Fibroblast of the aortic adventitia (primary cell): ENCODE measurements at regions not wholly inside any gene's neighbourhood (a gene's known extent, or its start where the extent isn't known, plus 50 kb on each side); places are given as distances from the start of the nearest gene placed in this dataset.

Source experiments
- DNase-seq: peaks from one replicate; pipeline ENCODE4 v3.0.0-alpha.2; 2010; ENCODE audit warnings: low read depth
- H3K4me3 ChIP-seq: 2 replicates; pipeline ENCODE4 v1.5.1; 2011; ENCODE audit warnings: low read depth, mild to moderate bottlenecking, control low read depth, low read length, moderate library complexity
- TF ChIP-seq, protein P1 (sequence below): IDR thresholded peaks from 2 replicates; pipeline ENCODE4 v1.5.1; 2011; ENCODE audit warnings: mild to moderate bottlenecking, low read length, control low read depth, inconsistent platforms; ENCODE audit not compliant: insufficient read depth

DNA sequence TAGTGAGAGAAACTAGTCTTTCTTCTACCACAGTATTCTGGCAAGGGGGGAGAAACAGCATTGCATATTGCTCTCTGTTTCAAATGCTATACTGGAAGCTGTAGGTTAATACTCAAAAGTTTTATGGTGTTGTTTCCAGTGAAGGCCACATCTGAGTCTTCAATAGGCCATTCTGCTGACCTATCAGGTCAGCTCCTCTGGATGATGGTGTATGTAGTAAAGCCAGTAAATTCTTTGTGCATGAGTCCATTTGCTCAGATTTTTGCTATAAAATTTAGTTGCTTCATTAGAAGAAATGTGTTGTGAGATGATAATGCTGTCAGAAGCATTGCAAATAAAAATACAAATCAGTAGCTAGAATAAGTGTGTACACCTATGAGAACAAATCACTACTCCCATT is 64.9 kb upstream of the RBMS3 start:
- TF ChIP-seq, protein P1, sequence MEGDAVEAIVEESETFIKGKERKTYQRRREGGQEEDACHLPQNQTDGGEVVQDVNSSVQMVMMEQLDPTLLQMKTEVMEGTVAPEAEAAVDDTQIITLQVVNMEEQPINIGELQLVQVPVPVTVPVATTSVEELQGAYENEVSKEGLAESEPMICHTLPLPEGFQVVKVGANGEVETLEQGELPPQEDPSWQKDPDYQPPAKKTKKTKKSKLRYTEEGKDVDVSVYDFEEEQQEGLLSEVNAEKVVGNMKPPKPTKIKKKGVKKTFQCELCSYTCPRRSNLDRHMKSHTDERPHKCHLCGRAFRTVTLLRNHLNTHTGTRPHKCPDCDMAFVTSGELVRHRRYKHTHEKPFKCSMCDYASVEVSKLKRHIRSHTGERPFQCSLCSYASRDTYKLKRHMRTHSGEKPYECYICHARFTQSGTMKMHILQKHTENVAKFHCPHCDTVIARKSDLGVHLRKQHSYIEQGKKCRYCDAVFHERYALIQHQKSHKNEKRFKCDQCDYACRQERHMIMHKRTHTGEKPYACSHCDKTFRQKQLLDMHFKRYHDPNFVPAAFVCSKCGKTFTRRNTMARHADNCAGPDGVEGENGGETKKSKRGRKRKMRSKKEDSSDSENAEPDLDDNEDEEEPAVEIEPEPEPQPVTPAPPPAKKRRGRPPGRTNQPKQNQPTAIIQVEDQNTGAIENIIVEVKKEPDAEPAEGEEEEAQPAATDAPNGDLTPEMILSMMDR, result no peak
- DNase-seq, result no peak

DNA sequence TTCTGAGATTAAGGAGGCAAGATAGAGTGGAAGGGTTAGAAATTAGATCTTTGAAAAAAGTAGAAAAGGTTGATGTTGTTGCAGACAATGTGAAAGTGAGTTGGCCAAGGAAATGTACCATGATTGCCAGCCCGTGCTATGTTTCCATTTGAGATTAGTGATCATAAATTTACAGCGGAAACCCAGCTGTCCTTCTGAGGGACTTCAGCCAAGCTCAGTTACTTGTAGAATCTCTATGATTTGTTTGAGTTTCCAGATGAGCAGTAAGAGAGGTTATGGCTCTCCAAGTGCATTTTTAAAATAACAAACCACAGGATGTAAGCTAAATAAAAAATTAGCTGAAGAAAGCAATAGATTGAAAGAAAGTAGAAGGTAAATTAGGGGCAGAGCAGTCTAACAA is 54.2 kb upstream of the RBMS3 start:
- no peak overlapping the region for H3K4me3 ChIP-seq
- peak; percentile 44 for DNase-seq
- TF ChIP-seq, protein P1, result no peak

More for the DNA sequence above, 64.9 kb upstream of the RBMS3 start:
- no peak overlapping the region for H3K4me3 ChIP-seq

DNA sequence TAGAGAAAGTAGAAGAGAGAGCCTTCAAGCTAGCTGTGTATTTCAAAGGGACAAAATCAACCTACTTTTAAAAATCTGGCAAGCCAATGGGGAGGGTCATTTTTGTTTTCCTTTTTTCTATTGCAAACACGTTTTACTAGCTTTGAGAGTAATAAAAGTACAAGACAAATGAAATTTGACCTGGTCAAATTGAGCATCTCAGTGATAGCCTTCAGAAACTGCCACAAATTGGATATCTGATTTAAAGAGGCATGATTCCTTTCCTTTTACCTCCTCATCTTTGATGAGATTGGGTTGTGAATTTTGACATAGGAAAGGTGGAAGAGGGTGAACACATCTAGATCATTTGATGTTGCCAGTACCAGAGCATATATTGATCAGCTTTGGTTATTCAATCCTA is 53.6 kb upstream of the RBMS3 start:
- TF ChIP-seq, protein P1, result no peak
- DNase-seq, result no peak
- no peak overlapping the region for H3K4me3 ChIP-seq
